RWPE2 (cell line): ENCODE measurements at regions not wholly inside any gene's neighbourhood (a gene's known extent, or its start where the extent isn't known, plus 50 kb on each side); places are given as distances from the start of the nearest gene placed in this dataset.

Experiments
- ATAC-seq: fragments of 200-7000 bp; cut with Tn5 transposase; 3 replicates; pipeline ENCODE4 v1.9.1; 2021; ENCODE audit warnings: low read depth
- DNase-seq: peaks from one replicate; pipeline ENCODE4 v3.0.0-alpha.2; 2020; ENCODE audit warnings: low spot score
- H3K27ac ChIP-seq: fragments of 450-650 bp; 2 replicates; pipeline ENCODE4 v1.5.1; 2017; ENCODE audit warnings: mild to moderate bottlenecking; ENCODE audit not compliant: poor library complexity, severe bottlenecking
- H3K27me3 ChIP-seq: fragments of 250-450 bp; sonication (Bioruptor Pico); 2 replicates; pipeline ENCODE4 v1.5.1; 2021; ENCODE audit warnings: mild to moderate bottlenecking, moderate library complexity; ENCODE audit not compliant: insufficient read depth, poor library complexity, severe bottlenecking
- H3K36me3 ChIP-seq: fragments of 250-450 bp; sonication (Bioruptor Pico); 2 replicates; pipeline ENCODE4 v1.5.1; 2020; ENCODE audit warnings: low read depth, mild to moderate bottlenecking, moderate library complexity
- H3K4me1 ChIP-seq: fragments of 250-450 bp; sonication (Bioruptor Pico); 2 replicates; pipeline ENCODE4 v1.5.1; 2021; ENCODE audit warnings: mild to moderate bottlenecking, moderate library complexity; ENCODE audit not compliant: insufficient read depth, poor library complexity, severe bottlenecking
- H3K4me3 ChIP-seq: fragments of 250-450 bp; sonication (Bioruptor Pico); 2 replicates; pipeline ENCODE4 v1.5.1; 2021; ENCODE audit warnings: mild to moderate bottlenecking, moderate library complexity; ENCODE audit not compliant: severe bottlenecking
- H3K9me3 ChIP-seq: fragments of 250-450 bp; sonication (Bioruptor Pico); 2 replicates; pipeline ENCODE4 v1.5.1; 2021; ENCODE audit warnings: mild to moderate bottlenecking, moderate library complexity; ENCODE audit not compliant: severe bottlenecking
- CTCF ChIP-seq: fragments of 450-650 bp; IDR thresholded peaks from one replicate; pipeline ENCODE4 v1.5.1; 2017; ENCODE audit warnings: mild to moderate bottlenecking, moderate library complexity; ENCODE audit not compliant: poor library complexity, severe bottlenecking

- Histone ChIP-seq H3K4me1 (no peaks in the 10 kb centered on the region), H3K27me3 (peaks cover 4% of the 10 kb centered on the region), H3K27ac (no peak overlapping the region), H3K36me3 (no peaks in the 10 kb centered on the region), H3K4me3 (no peak overlapping the region), H3K9me3 (no peaks in the 10 kb centered on the region)
- DNase-seq (no peak), ATAC-seq (no peak)
- TF ChIP-seq CTCF: no peak
Measured at GRCh38 chr7:142598297-142598696, 151.0 kb upstream of the PRSS1 start.

GRCh38 chr7:142597547-142597946, 151.7 kb upstream of the PRSS1 start:
- Histone ChIP-seq H3K4me1 (no peaks in the 10 kb centered on the region), H3K27ac (no peak overlapping the region), H3K9me3 (no peaks in the 10 kb centered on the region), H3K36me3 (no peaks in the 10 kb centered on the region), H3K4me3 (no peak overlapping the region), H3K27me3 (peaks cover 4% of the 10 kb centered on the region)
- TF ChIP-seq CTCF: no peak
- DNase-seq (no peak), ATAC-seq (no peak)

- no peak for DNase-seq
- no peaks in the 10 kb centered on the region for H3K9me3 ChIP-seq
- H3K27me3 ChIP-seq: peaks cover 4% of the 10 kb centered on the region
- H3K4me1 ChIP-seq: no peaks in the 10 kb centered on the region
- H3K4me3 ChIP-seq: no peak overlapping the region
- H3K27ac ChIP-seq: no peak overlapping the region
- ATAC-seq: no peak
- no peak for TF ChIP-seq CTCF
- no peaks in the 10 kb centered on the region for H3K36me3 ChIP-seq
Measured at GRCh38 chr7:142595816-142596516, 153.3 kb upstream of the PRSS1 start.

GRCh38 chr7:142594078-142594477, 155.2 kb upstream of the PRSS1 start:
- ATAC-seq: no peak
- Histone ChIP-seq H3K27me3 (peaks cover 4% of the 10 kb centered on the region), H3K36me3 (no peaks in the 10 kb centered on the region), H3K9me3 (no peaks in the 10 kb centered on the region), H3K27ac (no peak overlapping the region), H3K4me1 (no peaks in the 10 kb centered on the region), H3K4me3 (no peak overlapping the region)
- no peak for DNase-seq
- TF ChIP-seq CTCF: no peak

GRCh38 chr7:142593106-142593505, 156.2 kb upstream of the PRSS1 start:
- no peaks in the 10 kb centered on the region for H3K36me3 ChIP-seq
- H3K4me3 ChIP-seq: no peak overlapping the region
- no peak for DNase-seq
- H3K27ac ChIP-seq: no peak overlapping the region
- no peak for ATAC-seq
- peaks cover 4% of the 10 kb centered on the region for H3K27me3 ChIP-seq
- no peaks in the 10 kb centered on the region for H3K4me1 ChIP-seq
- H3K9me3 ChIP-seq: no peaks in the 10 kb centered on the region
- no peak for TF ChIP-seq CTCF
